WTC11 (cell line): ENCODE measurements at regions not wholly inside any gene's neighbourhood (a gene's known extent, or its start where the extent isn't known, plus 50 kb on each side); places are given as distances from the start of the nearest gene placed in this dataset.

Source experiments
- ATAC-seq: fragments of 200-7000 bp; cut with Tn5 transposase; 2 replicates; pipeline ENCODE4 v1.10.0; 2021; ENCODE audit warnings: mild to moderate bottlenecking, moderate library complexity
- CTCF ChIA-PET: fragments of 300-600 bp; sonication (Branson Sonifier 250); formaldehyde crosslinking; loops from one replicate; lab custom pipeline; 2021; ENCODE audit warnings: antibody characterized with exemption; lab: Charles Lee
- POLR2A ChIA-PET: fragments of 350-600 bp; sonication (Branson Sonifier 250); formaldehyde crosslinking; loops from one replicate; lab custom pipeline; 2021; ENCODE audit warnings: antibody characterized with exemption; lab: Charles Lee
- DNase-seq: peaks from one replicate; pipeline ENCODE4 v3.0.0; 2021; ENCODE audit warnings: low spot score
- H3K27ac Mint-ChIP-seq: 2 replicates; pipeline ENCODE4 v1.8.0; 2021; ENCODE audit warnings: mixed read lengths
- H3K27me3 Mint-ChIP-seq: 2 replicates; pipeline ENCODE4 v1.8.0; 2021; ENCODE audit warnings: low read depth, mild to moderate bottlenecking, moderate library complexity, mixed read lengths
- H3K36me3 Mint-ChIP-seq: 2 replicates; pipeline ENCODE4 v1.8.0; 2021; ENCODE audit warnings: mixed read lengths
- H3K4me1 Mint-ChIP-seq: 2 replicates; pipeline ENCODE4 v1.8.0; 2022; ENCODE audit warnings: mixed read lengths
- H3K4me3 Mint-ChIP-seq: 2 replicates; pipeline ENCODE4 v1.8.0; 2021; ENCODE audit warnings: mild to moderate bottlenecking, moderate library complexity, mixed read lengths
- H3K9me3 Mint-ChIP-seq: 2 replicates; pipeline ENCODE4 v1.8.0; 2021; ENCODE audit warnings: mixed read lengths
- ARID4B ChIP-seq: sonication (generic); formaldehyde crosslinking; IDR thresholded peaks from 2 replicates; pipeline ENCODE4 v1.8.0; 2023; ENCODE audit warnings: missing genetic modification reagents, mild to moderate bottlenecking, borderline replicate concordance
- ATF1 ChIP-seq: sonication (generic); formaldehyde crosslinking; IDR thresholded peaks from 2 replicates; pipeline ENCODE4 v1.8.1; 2023; ENCODE audit warnings: mild to moderate bottlenecking, moderate library complexity, missing genetic modification reagents
- ATF3 ChIP-seq: sonication (generic); formaldehyde crosslinking; conservative IDR thresholded peaks from 2 replicates; pipeline ENCODE4 v1.8.1; 2022; ENCODE audit warnings: mild to moderate bottlenecking, missing genetic modification reagents
- CBFB ChIP-seq: sonication (generic); formaldehyde crosslinking; IDR thresholded peaks from 2 replicates; pipeline ENCODE4 v1.8.1; 2022; ENCODE audit warnings: mild to moderate bottlenecking, low read depth, missing genetic modification reagents
- CREB1 ChIP-seq: sonication (generic); formaldehyde crosslinking; IDR thresholded peaks from 2 replicates; pipeline ENCODE4 v1.8.0; 2023; ENCODE audit warnings: mild to moderate bottlenecking, missing genetic modification reagents
- CTCF ChIP-seq: fragments of 200-600 bp; IDR thresholded peaks from 2 replicates; pipeline ENCODE4 v1.8.0; 2022; ENCODE audit warnings: antibody characterized with exemption
- ESRRA ChIP-seq: sonication (generic); formaldehyde crosslinking; IDR thresholded peaks from 2 replicates; pipeline ENCODE4 v1.8.1; 2022; ENCODE audit warnings: mild to moderate bottlenecking, missing genetic modification reagents, borderline replicate concordance
- FOXP1 ChIP-seq: sonication (generic); formaldehyde crosslinking; IDR thresholded peaks from 2 replicates; pipeline ENCODE4 v1.8.0; 2022; ENCODE audit warnings: missing genetic modification reagents, mild to moderate bottlenecking, moderate library complexity, borderline replicate concordance
- GRHL2 ChIP-seq: fragments of 250-450 bp; sonication (Bioruptor Pico); IDR thresholded peaks from 2 replicates; pipeline ENCODE4 v1.8.0; 2022; ENCODE audit warnings: mild to moderate bottlenecking, moderate library complexity; ENCODE audit not compliant: insufficient replicate concordance, severe bottlenecking
- KAT7 ChIP-seq: sonication (generic); formaldehyde crosslinking; IDR thresholded peaks from 2 replicates; pipeline ENCODE4 v1.8.1; 2023; ENCODE audit warnings: missing genetic modification reagents, mild to moderate bottlenecking, borderline replicate concordance
- NFYB ChIP-seq: sonication (generic); formaldehyde crosslinking; conservative IDR thresholded peaks from 2 replicates; pipeline ENCODE4 v1.8.0; 2022; ENCODE audit warnings: low read depth, missing genetic modification reagents
- OVOL2 ChIP-seq: fragments of 250-450 bp; sonication (Bioruptor Pico); IDR thresholded peaks from 2 replicates; pipeline ENCODE4 v1.9.0; 2021; ENCODE audit warnings: mild to moderate bottlenecking, borderline replicate concordance
- PRDM15 ChIP-seq: sonication (generic); formaldehyde crosslinking; IDR thresholded peaks from 2 replicates; pipeline ENCODE4 v1.8.0; 2022; ENCODE audit warnings: missing genetic modification reagents
- PRRX2 ChIP-seq: fragments of 250-450 bp; sonication (Bioruptor Pico); IDR thresholded peaks from 2 replicates; pipeline ENCODE4 v1.8.0; 2021; ENCODE audit warnings: mild to moderate bottlenecking
- ZNF396 ChIP-seq: fragments of 250-450 bp; sonication (Bioruptor Pico); IDR thresholded peaks from 2 replicates; pipeline ENCODE4 v1.8.0; 2021; ENCODE audit warnings: mild to moderate bottlenecking, moderate library complexity, borderline replicate concordance
- ZNF532 ChIP-seq: fragments of 250-450 bp; sonication (Bioruptor Pico); IDR thresholded peaks from 2 replicates; pipeline ENCODE4 v1.9.0; 2021; ENCODE audit warnings: mild to moderate bottlenecking, borderline replicate concordance
- ZSCAN18 ChIP-seq: fragments of 250-450 bp; sonication (Bioruptor Pico); IDR thresholded peaks from 2 replicates; pipeline ENCODE4 v2.1.2; 2022; ENCODE audit warnings: mild to moderate bottlenecking, moderate library complexity

- TF ChIP-seq CTCF (no peak), PRDM15 (no peak), ATF1 (CRISPR knock-in tag) (no peak), ZNF396 (CRISPR knock-in tag) (no peak), NFYB (CRISPR knock-in tag) (no peak)
Observed at GRCh38 chr14:46087604-46088003, 564.0 kb downstream of the RPL10L start (continued).

- Mint-ChIP-seq H3K4me1 (no peaks in the 10 kb centered on the region), H3K27me3 (no peaks in the 10 kb centered on the region)
- DNase-seq (no peak), ATAC-seq (no peak)
- TF ChIP-seq OVOL2 (CRISPR knock-in tag) = no peak
- no peak for TF ChIP-seq ATF3
- TF ChIP-seq ZNF532 (CRISPR knock-in tag) = no peak
- no peak for TF ChIP-seq CREB1 (CRISPR knock-in tag)
- TF ChIP-seq ESRRA (CRISPR knock-in tag) = no peak
- no peak for TF ChIP-seq CBFB (CRISPR knock-in tag)
- TF ChIP-seq GRHL2 (CRISPR knock-in tag) = no peak
- TF ChIP-seq ARID4B (CRISPR knock-in tag) = no peak
- no peak for TF ChIP-seq ZSCAN18 (CRISPR knock-in tag)
- TF ChIP-seq FOXP1 (CRISPR knock-in tag) = no peak
- no peak for TF ChIP-seq PRRX2 (CRISPR knock-in tag)
- TF ChIP-seq KAT7 (CRISPR knock-in tag) = no peak
- TF ChIP-seq, all 79 proteins: peak for 0
- no peak overlapping the region for H3K4me3 Mint-ChIP-seq
- POLR2A ChIA-PET = no interaction called here
- CTCF ChIA-PET = no interaction called here
- H3K36me3 Mint-ChIP-seq = no peaks in the 10 kb centered on the region
- H3K9me3 Mint-ChIP-seq = peaks cover 12% of the 10 kb centered on the region
- no peak overlapping the region for H3K27ac Mint-ChIP-seq
Observed at GRCh38 chr14:46074061-46074460, 577.5 kb downstream of the RPL10L start.
